HG02943 (cell line): ENCODE measurements at regions not wholly inside any gene's neighbourhood (a gene's known extent, or its start where the extent isn't known, plus 50 kb on each side); places are given as distances from the start of the nearest gene placed in this dataset.

Experiments
- ATAC-seq: cut with Tn5 transposase; IDR thresholded peaks from one replicate; pipeline ENCODE4 v1.9.1; 2021; ENCODE audit warnings: mild to moderate bottlenecking, low read depth, moderate library complexity; ENCODE audit not compliant: unreplicated experiment

GRCh38 chr18:43702399-43702798, 425.1 kb upstream of the SYT4 start:
- no peak for ATAC-seq

- ATAC-seq: no peak
These were observed 425.8 kb upstream of the SYT4 start for GRCh38 chr18:43703050-43703449.

- no peak for ATAC-seq
These were observed 428.6 kb upstream of the SYT4 start for GRCh38 chr18:43705850-43706249.

GRCh38 chr18:43710135-43710534, 432.8 kb upstream of the SYT4 start:
- no peak for ATAC-seq

- no peak for ATAC-seq
These were observed 437.2 kb upstream of the SYT4 start for GRCh38 chr18:43714343-43715010.

- no peak for ATAC-seq
These were observed 442.0 kb upstream of the SYT4 start for GRCh38 chr18:43719267-43719795.

- ATAC-seq: no peak
These were observed 442.8 kb upstream of the SYT4 start for GRCh38 chr18:43720041-43720440.

- no peak for ATAC-seq
These were observed 458.3 kb upstream of the SYT4 start for GRCh38 chr18:43735570-43735969.

- no peak for ATAC-seq
These were observed 467.9 kb upstream of the SYT4 start for GRCh38 chr18:43744960-43745745.

GRCh38 chr18:43751203-43751602, 473.9 kb upstream of the SYT4 start:
- no peak for ATAC-seq

GRCh38 chr18:43751835-43752234, 474.5 kb upstream of the SYT4 start:
- no peak for ATAC-seq

- ATAC-seq: no peak
These were observed 480.0 kb upstream of the SYT4 start for GRCh38 chr18:43757273-43757672.

GRCh38 chr18:43758734-43759133, 481.4 kb upstream of the SYT4 start:
- no peak for ATAC-seq

GRCh38 chr18:43760010-43760409, 482.7 kb upstream of the SYT4 start:
- no peak for ATAC-seq

- no peak for ATAC-seq
These were observed 495.6 kb upstream of the SYT4 start for GRCh38 chr18:43772907-43773306.

GRCh38 chr18:43774497-43774896, 497.2 kb upstream of the SYT4 start:
- no peak for ATAC-seq

- ATAC-seq: no peak
These were observed 498.3 kb upstream of the SYT4 start for GRCh38 chr18:43775591-43775990.

GRCh38 chr18:43776997-43777396, 499.7 kb upstream of the SYT4 start:
- no peak for ATAC-seq

GRCh38 chr18:43777636-43778304, 500.5 kb upstream of the SYT4 start:
- no peak for ATAC-seq

- no peak for ATAC-seq
These were observed 503.6 kb upstream of the SYT4 start for GRCh38 chr18:43780782-43781340.

- no peak for ATAC-seq
These were observed 507.9 kb upstream of the SYT4 start for GRCh38 chr18:43785158-43785557.
